Stimulated activated CD8-positive, alpha-beta memory T cell treated with anti-CD3 and anti-CD28 coated beads, Interleukin-7, amount 100 ng/mL, for 1 hour (primary cell): ENCODE measurements at regions not wholly inside any gene's neighbourhood (a gene's known extent, or its start where the extent isn't known, plus 50 kb on each side); places are given as distances from the start of the nearest gene placed in this dataset.

ENCODE experiments used
- DNase-seq, 2 donors: peaks; one replicate each; pipeline ENCODE4 v3.0.0-alpha.2; 2020; ENCODE audit warnings: low read depth in 2 of 2

- no peak for DNase-seq
Observed at GRCh38 chr14:66351310-66351709, 134.9 kb upstream of the CCDC196 start.

GRCh38 chr14:66359500-66359899 lies 126.7 kb upstream of the CCDC196 start:
- no peak for DNase-seq

- DNase-seq, result no peak
Observed at GRCh38 chr14:66360366-66360926, 125.7 kb upstream of the CCDC196 start.

- no peak for DNase-seq
Observed at GRCh38 chr14:66361013-66361412, 125.2 kb upstream of the CCDC196 start.

GRCh38 chr14:66365388-66365787 lies 120.8 kb upstream of the CCDC196 start:
- DNase-seq, result no peak

- DNase-seq, result no peak
Observed at GRCh38 chr14:66369157-66369697, 116.9 kb upstream of the CCDC196 start.

- no peak for DNase-seq
Observed at GRCh38 chr14:66371776-66372175, 114.4 kb upstream of the CCDC196 start.

- DNase-seq, result no peak
Observed at GRCh38 chr14:66375046-66375964, 110.9 kb upstream of the CCDC196 start.

GRCh38 chr14:66377574-66377973 lies 108.6 kb upstream of the CCDC196 start:
- DNase-seq, result no peak

GRCh38 chr14:66378712-66379505 lies 107.3 kb upstream of the CCDC196 start:
- no peak for DNase-seq

GRCh38 chr14:66380143-66380542 lies 106.0 kb upstream of the CCDC196 start:
- DNase-seq, result no peak

- DNase-seq, result no peak
Observed at GRCh38 chr14:66381755-66382154, 104.4 kb upstream of the CCDC196 start.

- DNase-seq, result no peak
Observed at GRCh38 chr14:66383257-66383656, 102.9 kb upstream of the CCDC196 start.

- no peak for DNase-seq
Observed at GRCh38 chr14:66383771-66384170, 102.4 kb upstream of the CCDC196 start.

GRCh38 chr14:66388516-66388915 lies 97.7 kb upstream of the CCDC196 start:
- no peak for DNase-seq

- no peak for DNase-seq
Observed at GRCh38 chr14:66389481-66389880, 96.7 kb upstream of the CCDC196 start.

GRCh38 chr14:66395300-66395699 lies 90.9 kb upstream of the CCDC196 start:
- DNase-seq, result no peak

- no peak for DNase-seq
Observed at GRCh38 chr14:66396164-66396563, 90.0 kb upstream of the CCDC196 start.

GRCh38 chr14:66398437-66398836 lies 87.7 kb upstream of the CCDC196 start:
- no peak for DNase-seq

GRCh38 chr14:66401449-66402095 lies 84.6 kb upstream of the CCDC196 start:
- DNase-seq, result no peak

- no peak for DNase-seq
Observed at GRCh38 chr14:66403183-66403582, 83.0 kb upstream of the CCDC196 start.

GRCh38 chr14:66404051-66404545 lies 82.1 kb upstream of the CCDC196 start:
- DNase-seq, result no peak
